GM12891 (cell line): ENCODE measurements at regions not wholly inside any gene's neighbourhood (a gene's known extent, or its start where the extent isn't known, plus 50 kb on each side); places are given as distances from the start of the nearest gene placed in this dataset.

Source experiments
- DNase-seq: peaks from one replicate; pipeline ENCODE4 v3.0.0; 2011; ENCODE audit warnings: low spot score; ENCODE audit not compliant: insufficient read length
- FAIRE-seq: peaks from 2 replicates; lab custom pipeline; 2011; peaks lifted over from hg19 to GRCh38; lab: Jason Lieb, UNC
- PAX5 ChIP-seq: IDR thresholded peaks from 2 replicates; pipeline ENCODE4 v1.6.1; 2011; ENCODE audit warnings: low read length, moderate library complexity, mild to moderate bottlenecking; ENCODE audit not compliant: insufficient read depth, severe bottlenecking
- POLR2A ChIP-seq: IDR thresholded peaks from 2 replicates; pipeline ENCODE4 v1.6.1; 2011; ENCODE audit warnings: low read depth, low read length, control low read depth
- POLR2AphosphoS5 ChIP-seq: IDR thresholded peaks from 2 replicates; pipeline ENCODE4 v1.6.1; 2011; ENCODE audit warnings: low read depth, low read length, control low read depth
- POU2F2 ChIP-seq: IDR thresholded peaks from 2 replicates; pipeline ENCODE4 v1.6.1; 2011; ENCODE audit warnings: low read depth, mild to moderate bottlenecking, control low read depth, low read length, moderate library complexity
- SPI1 ChIP-seq: IDR thresholded peaks from 2 replicates; pipeline ENCODE4 v1.6.1; 2011; ENCODE audit warnings: low read depth, low read length, control low read depth
- TAF1 ChIP-seq: IDR thresholded peaks from 2 replicates; pipeline ENCODE4 v1.6.1; 2011; ENCODE audit warnings: low read depth, low read length, control low read depth

DNA sequence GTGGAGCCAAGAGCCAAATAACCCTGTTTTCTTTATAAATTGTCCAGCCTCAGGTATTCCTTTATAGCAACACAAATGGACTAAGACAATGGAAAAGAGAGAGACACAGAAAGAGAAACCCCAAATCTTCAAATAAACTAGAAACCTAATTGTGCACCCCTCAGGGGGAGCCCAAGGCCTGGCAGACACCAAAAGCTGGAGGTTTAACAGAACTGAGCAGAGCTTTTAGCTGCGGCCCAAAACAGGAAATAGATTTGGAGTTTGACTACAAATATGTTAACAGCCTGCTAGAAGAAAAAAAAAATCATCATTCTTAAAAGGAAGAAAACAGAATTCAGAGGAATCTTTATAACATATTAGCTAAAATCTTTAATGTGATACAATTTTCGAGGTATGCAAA is 1135.0 kb downstream of the GATA3 start:
- no peak for FAIRE-seq
- no peak for DNase-seq
- TF ChIP-seq POU2F2 (no peak), PAX5 (no peak), POLR2A (no peak), SPI1 (no peak), TAF1 (no peak), POLR2AphosphoS5 (no peak)

DNA sequence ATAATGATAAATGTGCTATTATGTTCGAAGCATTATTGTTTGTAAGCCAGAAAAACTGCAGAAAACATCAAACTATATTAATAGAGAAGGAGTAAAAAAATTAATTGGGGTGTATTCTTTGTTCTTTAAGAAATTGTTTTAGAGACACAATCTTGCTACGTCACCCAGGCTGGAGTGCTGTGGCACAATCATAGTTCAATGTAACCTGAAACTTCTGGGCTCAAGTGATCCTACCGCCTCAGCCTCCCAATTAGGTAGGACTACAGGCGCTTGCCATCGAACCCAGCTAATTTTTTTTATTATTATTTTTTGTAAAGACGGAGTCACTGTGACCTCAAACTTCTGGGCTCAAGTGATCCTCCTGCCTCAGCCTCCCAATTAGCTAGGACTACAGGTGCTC is 1138.6 kb downstream of the GATA3 start:
- FAIRE-seq (no peak), DNase-seq (no peak)
- TF ChIP-seq PAX5 (no peak), POU2F2 (no peak), POLR2AphosphoS5 (no peak), TAF1 (no peak), SPI1 (no peak), POLR2A (no peak)

DNA sequence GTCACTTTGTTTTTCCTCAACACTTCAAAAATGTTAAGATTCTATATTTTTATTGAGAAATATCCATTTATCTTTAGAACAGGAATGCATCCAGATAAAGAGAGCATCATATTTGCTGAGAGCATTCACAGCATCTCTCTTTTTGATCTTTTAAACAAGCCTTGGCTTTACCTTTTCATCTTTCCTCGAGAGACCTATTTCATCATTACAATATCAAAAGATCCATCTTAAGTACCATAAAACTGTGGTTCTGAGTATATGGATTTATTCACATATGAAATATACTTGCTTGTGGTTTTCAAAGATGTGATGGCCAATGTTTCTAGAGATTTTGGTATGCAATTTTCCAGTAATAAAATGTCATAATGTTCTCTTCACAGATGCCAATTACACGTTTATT is 1140.9 kb downstream of the GATA3 start:
- TF ChIP-seq POLR2A (no peak), TAF1 (no peak), POLR2AphosphoS5 (no peak), SPI1 (no peak), POU2F2 (no peak), PAX5 (no peak)
- no peak for DNase-seq
- FAIRE-seq, result no peak

DNA sequence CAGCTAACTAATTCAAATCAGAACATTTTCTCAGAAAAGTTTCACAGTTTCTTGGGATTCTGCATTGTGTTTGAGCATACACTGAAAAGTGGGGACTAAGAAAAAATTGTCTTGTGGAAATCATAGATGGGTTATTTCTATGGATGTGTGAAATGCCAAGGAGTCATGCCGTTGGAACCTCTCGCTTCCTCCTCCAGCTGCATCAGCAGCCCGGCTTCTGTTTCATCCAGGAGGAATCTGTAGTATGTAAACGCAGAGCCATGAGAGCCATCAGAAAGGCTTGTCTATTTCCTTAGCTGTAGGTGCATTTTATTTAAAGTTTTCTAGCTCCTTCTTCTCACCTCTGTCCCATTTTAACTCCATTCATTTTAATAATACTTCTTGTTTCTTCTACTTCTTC is 1144.1 kb downstream of the GATA3 start:
- TF ChIP-seq POU2F2 (no peak), SPI1 (no peak), POLR2AphosphoS5 (no peak)
- FAIRE-seq (no peak), DNase-seq (no peak)

DNA sequence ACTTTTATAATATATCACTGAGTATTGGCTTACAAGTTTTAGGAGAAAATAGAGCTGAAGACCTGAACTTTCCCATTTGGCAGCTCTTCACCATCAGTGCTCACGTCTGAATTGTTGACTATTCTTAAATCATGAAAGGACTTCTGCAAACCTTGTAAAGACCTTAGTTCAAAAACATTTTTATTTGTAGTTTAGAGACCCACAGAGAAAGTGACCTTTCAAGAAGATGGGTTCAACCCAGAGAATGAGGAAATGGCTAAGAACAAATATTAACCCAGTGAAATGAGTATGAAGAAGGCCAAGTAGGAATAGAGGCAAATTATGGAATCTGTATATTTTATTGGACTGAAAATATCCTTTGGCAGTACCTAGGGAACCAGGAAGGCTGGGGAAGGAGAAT is 1151.1 kb downstream of the GATA3 start:
- FAIRE-seq, result no peak
- TF ChIP-seq POLR2A, result no peak
- TF ChIP-seq POLR2AphosphoS5, result no peak
- no peak for TF ChIP-seq PAX5
- TF ChIP-seq SPI1, result no peak
- no peak for TF ChIP-seq TAF1
- TF ChIP-seq POU2F2, result no peak
- DNase-seq, result no peak

DNA sequence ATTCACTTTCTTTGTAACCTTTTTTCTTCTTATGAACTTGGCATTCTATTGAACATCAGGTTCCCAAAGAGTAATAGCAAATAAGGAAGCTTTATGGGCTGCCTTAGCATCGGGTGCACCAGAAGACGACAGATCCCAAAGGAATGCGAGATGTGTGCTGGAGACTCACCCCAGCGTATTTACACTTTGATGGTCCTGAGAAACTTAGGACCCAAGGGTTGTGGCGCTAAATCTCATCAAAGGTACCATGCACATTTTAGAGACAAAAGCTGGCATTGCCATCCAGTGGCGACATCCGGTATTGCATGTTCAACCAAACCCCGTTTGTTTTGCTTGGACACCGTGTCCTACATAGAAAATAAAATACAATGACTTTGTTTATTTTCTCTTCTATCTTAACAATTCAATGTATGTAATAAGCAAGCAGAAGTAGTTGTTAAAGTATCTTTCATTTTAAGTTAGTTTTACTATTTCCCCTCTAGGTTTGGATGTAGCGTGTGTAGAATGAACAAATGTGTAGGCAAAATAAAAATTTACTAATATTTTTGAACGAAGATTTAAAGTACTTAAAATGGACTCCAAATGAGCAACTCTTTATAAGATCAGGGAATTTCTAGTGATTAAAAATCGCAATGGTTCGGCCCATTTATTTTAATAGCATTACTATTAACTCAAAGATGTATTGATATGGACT is 1154.8 kb downstream of the GATA3 start:
- DNase-seq (peak; percentile 15), FAIRE-seq (peak; percentile 84)
- TF ChIP-seq POU2F2 (no peak), SPI1 (no peak), POLR2A (no peak), TAF1 (no peak), POLR2AphosphoS5 (no peak), PAX5 (no peak)

DNA sequence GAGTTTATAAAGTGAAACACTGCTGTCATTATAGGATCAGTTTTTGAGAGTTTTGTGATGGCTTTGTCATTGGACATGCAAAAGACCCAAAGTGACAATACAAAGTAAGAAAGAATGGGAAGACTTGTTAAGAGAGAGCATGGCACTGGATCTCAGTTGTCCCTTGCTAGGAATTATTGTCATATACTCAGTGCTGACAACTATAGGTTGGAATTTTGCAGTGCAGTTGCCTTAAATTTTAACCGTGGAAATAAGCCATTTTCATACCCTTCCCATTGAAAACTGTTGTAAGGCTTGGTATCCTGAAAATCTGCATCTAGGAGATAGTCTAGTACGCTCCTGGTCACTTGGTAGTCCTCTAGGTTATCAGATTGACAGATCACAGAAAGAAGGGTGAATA is 1156.7 kb downstream of the GATA3 start:
- DNase-seq (no peak), FAIRE-seq (no peak)
- no peak for TF ChIP-seq PAX5
- no peak for TF ChIP-seq POU2F2

DNA sequence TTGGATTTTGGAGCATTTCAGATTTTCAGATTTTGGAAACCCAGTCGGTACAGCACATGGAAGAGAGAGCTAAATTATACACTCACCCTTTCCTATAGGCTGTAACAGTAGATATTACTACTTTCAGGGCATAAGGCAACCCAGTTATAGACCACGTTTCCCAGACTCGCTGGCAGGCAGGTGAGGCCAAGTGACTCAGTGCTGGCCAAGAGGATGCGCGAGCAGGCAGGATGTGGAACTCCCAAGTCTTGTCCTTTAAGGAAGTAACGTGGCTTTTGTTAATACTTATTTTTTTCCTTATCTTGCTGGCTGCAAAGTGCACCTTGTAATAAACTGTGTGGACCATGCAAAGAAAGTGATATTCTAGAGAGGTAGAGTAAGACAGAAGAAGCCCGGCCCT is 1160.1 kb downstream of the GATA3 start:
- FAIRE-seq, result no peak
- TF ChIP-seq POU2F2 (no peak), POLR2A (no peak), POLR2AphosphoS5 (no peak), TAF1 (no peak), PAX5 (no peak), SPI1 (no peak)
- no peak for DNase-seq

DNA sequence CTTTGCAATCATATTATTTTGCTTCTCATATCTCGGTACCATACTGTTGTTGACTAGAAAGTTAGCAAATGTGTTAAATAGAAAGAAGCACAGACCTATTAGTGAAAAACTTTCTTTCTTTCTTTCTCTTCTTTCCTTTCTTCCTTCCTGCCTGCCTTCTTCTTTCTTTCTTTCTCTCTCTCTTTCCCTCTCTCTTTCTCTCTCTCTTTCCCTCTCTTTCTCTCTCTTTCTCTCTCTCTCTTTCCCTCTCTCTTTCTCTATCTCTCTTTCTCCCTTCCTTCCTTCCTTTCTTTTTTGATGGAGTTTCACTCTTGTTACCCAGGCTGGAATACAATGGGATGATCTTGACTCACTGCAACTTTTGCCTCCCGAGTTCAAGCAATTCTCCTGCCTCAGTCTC is 1160.6 kb downstream of the GATA3 start:
- TF ChIP-seq POU2F2 (no peak), POLR2A (no peak), POLR2AphosphoS5 (no peak), SPI1 (no peak), PAX5 (no peak), TAF1 (no peak)
- no peak for FAIRE-seq
- no peak for DNase-seq

DNA sequence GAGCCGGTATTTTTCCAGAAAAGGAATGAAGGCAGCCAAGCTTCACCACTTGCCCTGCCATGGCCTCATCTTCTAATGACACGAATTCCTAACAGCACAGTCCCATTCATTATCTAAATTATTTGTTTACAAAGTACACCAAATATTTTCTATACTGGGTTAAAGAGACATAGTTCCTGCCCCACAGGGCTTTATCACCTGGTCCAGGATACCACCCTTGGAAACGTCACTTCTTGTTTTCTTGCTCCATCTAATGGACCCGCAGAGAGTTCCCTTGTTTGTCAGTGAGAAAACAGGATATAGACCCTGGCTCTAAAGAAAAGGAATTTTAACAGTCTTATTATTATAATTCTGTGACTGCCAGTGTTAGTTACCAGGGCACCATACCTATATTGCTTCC is 1165.4 kb downstream of the GATA3 start:
- TF ChIP-seq POLR2A, result no peak
- no peak for TF ChIP-seq POLR2AphosphoS5
- TF ChIP-seq SPI1, result no peak
- TF ChIP-seq TAF1, result no peak
- no peak for TF ChIP-seq PAX5
- no peak for TF ChIP-seq POU2F2
- no peak for FAIRE-seq
- DNase-seq, result no peak

DNA sequence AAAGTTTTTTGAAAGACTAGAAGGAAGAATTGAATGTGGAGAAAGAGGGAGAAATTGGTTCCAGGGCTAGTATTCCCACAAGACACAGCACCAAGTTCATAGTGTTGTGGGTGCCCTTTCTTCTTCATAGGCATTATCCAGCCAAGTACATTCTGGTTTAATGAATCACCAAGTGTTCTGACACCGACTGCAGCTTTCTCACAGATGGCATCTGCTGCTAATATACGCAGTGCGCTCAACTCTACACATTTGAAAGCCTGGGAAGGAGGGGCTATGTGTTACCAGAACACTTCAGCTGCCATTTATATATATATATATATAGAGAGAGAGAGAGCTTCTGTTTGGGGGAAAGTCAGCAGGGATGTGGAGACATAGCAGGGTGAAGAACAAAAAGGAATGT is 1168.4 kb downstream of the GATA3 start:
- FAIRE-seq (no peak), DNase-seq (no peak)
- TF ChIP-seq POLR2A (no peak), POU2F2 (no peak), PAX5 (no peak), POLR2AphosphoS5 (no peak), SPI1 (no peak), TAF1 (no peak)
